ENCODE measurements at regions not wholly inside any gene's neighbourhood (a gene's known extent, or its start where the extent isn't known, plus 50 kb on each side); places are given as distances from the start of the nearest gene placed in this dataset.

- TF ChIP-seq CTCF (IDR thresholded peaks at IDR 0.05; ENCODE audit: low read depth, low read length) (no peak), EZH2phosphoT487 (IDR thresholded peaks at IDR 0.05; ENCODE audit: low read depth) (no peak)
Measured at GRCh38 chr17:69995476-69995875, 79.5 kb upstream of the KCNJ16 start.
